GF-D8 (cell line): ENCODE measurements at regions not wholly inside any gene's neighbourhood (a gene's known extent, or its start where the extent isn't known, plus 50 kb on each side); places are given as distances from the start of the nearest gene placed in this dataset.
"Not testable (repeated sequence)": the region's sequence is repeated elsewhere in the genome, so short reads cannot be mapped to it uniquely, and the experiment has no call there.

Experiments
- DNase-seq: peaks from one replicate; lab custom pipeline; 2025; lab: John Stamatoyannopoulos, UW

DNA sequence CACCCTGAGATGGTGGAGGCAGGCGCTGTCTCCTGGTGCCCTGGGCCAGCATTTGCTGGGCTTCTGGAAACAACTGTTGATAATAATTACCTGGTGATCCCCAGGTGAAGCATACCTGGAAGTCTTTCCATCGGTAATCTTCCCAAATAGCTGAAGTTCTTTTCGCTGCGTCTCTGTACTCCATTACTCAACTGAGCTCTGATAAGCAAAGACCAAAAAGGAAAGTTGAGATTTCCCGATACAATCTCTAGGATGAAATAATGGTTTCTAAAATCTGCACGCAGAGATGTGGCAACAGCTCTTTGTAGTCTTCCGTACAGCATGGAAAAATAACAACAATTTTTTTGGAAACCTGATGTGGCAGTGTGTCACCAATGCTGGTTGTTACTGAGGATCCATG, 226.5 kb downstream of the GATA3 start:
- no peak for DNase-seq

- no peak for DNase-seq
These were observed 227.9 kb downstream of the GATA3 start for GRCh38 chr10:8282340-8282739.

GRCh38 chr10:8283166-8283905, 228.8 kb downstream of the GATA3 start:
- DNase-seq, result no peak

- DNase-seq, result no peak
These were observed 229.5 kb downstream of the GATA3 start for GRCh38 chr10:8283986-8284385.

DNA sequence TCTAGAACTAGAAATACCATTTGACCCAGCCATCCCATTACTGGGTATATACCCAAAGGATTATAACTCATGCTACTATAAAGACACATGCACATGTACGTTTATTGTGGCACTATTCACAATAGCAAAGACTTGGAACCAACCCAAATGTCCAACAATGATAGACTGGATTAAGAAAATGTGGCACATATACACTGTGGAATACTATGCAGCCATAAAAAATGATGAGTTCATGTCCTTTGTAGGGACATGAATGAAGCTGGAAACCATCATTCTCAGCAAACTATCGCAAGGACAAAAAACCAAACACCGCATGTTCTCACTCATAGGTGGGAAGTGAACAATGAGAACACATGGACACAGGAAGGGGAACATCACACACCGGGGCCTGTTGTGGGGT, 231.5 kb downstream of the GATA3 start:
- not testable (repeated sequence) for DNase-seq

- no peak for DNase-seq
These were observed 234.1 kb downstream of the GATA3 start for GRCh38 chr10:8288600-8288999.

DNA sequence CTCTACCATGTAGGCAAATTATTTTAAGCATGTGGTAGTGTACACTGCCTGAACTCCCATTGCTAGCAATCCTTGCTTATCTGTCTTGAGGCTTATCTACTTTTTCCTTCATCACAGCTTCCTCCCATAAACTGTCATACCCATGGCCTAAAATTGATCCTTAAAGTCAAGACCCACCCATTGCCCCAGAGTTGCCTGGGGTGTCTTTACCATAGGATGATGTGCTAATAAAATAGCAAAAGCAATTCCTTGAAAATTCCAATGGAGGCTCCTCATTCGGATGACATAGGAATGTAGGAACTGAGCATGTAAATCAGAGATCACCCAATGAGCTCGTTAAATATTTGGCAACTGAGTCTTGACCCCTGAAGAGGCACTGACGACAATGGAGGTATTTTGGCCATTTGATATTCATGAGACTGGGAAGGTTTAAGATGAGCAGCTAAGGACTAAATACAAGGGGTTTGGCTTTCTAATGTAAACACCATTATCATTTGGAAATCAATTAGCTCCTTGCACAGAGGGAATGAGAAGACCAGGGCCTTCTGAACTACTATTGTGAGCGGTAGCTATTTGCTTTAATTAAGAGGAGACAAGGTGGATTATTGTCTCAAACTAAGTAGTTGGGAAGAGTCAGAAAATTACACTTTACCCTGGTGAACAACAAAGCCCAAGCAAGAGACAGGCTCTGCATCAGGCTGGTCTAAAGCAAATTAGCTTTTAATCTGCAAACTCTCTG, 234.9 kb downstream of the GATA3 start:
- no peak for DNase-seq

DNA sequence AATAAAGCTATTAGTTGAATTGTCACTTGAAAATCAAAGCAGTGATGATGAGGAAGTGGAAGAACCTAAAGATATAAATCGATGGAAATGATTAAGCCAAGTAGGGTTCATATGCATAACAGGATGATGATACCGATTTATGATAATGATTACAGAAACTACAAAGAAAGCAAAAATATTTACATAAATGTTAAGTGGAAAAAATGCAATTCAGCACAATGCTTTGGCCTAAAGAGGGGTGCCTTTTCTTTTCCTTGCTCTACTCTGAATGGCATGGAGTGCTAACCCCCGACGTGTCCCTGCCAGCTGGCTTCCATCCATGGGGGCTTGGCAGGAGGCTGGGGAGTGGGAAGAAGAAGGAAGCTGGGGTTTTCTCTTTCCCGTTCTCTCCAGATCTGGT, 240.3 kb downstream of the GATA3 start:
- DNase-seq, result no peak

GRCh38 chr10:8295311-8295710, 240.8 kb downstream of the GATA3 start:
- no peak for DNase-seq

GRCh38 chr10:8296090-8296733, 241.7 kb downstream of the GATA3 start:
- DNase-seq, result no peak

DNA sequence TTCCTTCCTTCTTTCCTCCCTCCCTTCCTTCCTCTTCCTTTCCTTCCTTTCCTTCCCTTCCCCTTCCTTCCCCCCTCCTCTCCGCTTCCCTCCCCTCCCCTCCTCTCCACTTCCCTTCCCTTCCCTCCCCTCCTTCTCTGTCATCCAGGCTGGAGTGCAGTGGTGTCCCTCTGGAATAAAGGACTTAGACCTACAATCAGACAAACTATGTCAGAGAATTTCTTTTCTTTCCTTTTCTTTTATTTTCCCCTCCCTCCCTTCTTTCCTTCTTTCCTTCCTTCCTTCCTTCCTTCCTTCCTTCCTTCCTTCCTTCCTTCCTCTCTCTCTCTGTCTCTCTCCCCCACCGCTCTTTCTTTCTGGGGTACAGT, 242.2 kb downstream of the GATA3 start:
- DNase-seq, result no peak

GRCh38 chr10:8297107-8297506, 242.6 kb downstream of the GATA3 start:
- DNase-seq, result no peak

DNA sequence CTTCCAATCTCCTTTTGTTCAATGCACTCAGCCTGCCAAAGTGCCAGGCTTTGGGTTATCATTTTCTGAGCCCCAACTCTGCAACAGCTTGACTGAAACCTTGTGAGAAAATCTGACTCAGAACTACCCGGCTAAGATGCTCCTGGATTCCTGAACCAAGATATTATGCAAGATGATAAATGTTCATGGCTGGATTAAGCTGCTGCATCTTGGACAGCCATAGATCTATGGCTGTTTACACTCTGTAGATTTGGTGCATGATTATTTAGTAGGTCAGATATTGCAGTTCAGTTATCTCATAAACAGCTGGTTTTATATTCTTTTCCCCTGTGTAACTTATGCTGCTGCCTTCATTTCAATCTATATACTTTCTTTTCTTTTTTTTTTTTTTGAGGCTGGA, 243.5 kb downstream of the GATA3 start:
- DNase-seq, result no peak

GRCh38 chr10:8298896-8299570, 244.5 kb downstream of the GATA3 start:
- no peak for DNase-seq

DNA sequence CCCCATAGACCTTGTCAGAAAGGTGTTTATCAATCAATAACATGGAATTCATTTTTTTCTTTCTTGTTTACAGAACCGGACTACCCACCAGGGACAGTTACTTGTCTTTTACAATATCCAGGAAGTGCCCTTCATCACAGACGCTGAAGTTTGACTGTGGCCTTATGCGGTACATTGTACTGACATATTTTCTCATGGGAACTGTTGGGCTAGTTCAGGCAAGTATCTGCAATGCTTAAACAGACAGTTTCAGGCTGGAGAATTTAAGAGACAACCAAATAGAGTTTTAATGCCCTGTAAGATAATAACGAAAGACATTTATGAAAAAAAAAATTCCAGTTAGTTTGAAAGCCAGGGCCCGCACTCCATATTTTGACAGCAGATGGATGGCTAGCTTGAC, 246.4 kb downstream of the GATA3 start:
- DNase-seq, result no peak

DNA sequence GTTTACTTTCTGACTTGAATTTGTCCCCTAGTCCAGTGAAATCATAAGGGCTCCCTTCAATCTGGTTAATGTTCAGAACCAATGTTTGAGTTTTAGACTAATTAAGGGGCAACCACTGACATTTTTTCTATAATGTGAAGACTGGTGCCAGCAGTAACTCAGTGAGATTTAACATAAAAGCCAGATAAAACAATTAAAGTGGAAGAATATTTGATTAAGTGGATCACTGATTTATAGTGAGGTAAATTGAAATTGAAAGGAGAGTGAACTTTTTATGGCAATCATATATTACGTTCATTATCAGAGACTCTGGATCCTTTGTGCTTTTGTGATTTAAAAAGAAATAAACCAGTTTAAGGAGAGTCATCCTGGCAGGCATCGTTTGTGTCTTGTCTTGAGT, 246.8 kb downstream of the GATA3 start:
- no peak for DNase-seq

DNA sequence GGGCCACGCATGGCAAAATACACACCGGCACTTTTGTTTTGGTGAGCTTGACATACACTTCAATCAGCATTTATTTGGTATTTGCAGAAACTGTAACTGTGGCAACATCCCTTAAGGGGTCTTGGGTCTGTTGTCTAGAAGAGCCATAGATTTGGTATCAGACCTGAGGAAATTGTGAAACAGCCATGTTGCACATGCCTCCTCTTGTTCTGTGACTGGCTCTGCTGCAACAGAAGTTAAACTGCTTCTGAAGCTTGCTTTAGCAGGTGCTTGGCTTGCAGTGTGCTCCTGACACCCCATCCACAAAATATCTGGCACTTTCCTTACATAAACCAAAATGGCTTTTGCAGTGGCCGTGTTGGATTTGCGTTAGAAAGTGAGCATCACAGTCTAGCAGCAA, 247.3 kb downstream of the GATA3 start:
- DNase-seq, result no peak

DNA sequence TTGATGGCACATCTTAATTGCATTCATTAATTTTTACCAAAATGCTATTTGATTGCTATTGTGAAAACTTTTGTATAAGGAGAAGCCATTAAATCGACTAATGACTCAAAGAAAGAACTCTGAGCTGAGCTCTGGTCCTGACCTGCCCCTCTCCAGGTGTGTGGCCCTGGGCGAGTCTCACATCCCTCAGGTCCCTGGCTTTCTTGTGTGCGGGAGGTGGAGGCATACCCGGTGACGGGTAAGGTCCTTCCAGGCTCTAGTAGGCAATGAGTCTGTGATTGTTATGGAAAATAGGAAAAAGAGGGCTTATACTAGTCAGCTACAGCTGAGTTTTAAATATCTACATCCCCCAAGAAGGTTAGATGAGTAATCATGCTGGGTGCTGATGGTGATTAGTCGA, 248.1 kb downstream of the GATA3 start:
- DNase-seq, result no peak

DNA sequence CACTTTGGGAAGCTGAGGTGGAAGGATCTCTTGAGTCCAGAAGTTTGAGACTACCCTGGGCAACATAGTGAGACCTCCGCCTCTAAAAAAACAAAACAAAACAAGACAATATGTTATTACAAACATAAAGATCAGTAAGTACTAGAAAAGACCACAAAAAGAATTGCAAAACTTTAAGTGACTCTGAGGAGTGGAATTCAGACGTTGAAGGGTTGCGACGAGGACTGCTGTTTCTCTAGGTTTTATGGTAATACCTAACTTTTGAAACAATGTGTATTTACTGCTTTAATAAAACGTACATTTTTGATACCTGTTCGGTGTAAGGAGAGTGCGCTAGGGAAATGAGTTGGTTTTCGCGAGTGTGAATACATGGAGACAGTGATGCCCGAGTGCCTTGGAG, 250.4 kb downstream of the GATA3 start:
- DNase-seq, result no peak

DNA sequence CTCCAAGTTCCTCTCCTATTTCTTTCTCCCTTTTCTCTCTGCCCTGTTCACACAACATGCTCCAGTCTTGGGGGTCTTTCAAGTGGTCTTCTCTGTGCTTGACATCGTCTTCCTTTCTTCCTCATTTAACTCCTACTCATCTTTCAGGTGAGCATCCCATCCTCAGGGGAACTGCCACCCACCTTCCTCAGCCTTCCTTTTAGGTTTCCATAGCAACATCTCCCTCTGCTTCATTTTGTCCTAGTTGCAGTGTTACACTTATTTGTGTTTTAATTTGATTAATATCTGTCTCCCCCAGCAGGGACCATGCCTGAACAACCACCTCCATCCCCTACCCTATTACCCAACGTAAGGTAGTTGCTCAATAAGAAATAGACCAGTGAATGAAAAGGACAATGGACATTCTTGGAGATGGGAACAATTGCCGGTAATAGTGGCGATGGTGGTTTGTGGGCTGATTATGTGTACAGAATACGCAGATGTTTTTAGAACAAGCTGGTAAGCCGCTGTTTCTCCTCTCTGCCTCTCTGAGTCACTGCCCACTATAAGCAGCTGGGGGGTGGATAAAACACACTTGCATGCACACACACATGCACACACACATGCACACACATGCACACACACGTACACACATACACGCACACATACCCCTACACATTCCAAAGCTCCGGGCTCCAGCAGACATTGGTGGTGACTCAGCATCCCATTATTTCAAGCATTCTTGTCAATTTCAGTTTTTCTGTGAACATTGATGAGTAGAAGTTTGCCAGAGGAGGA, 251.6 kb downstream of the GATA3 start:
- DNase-seq, result no peak

GRCh38 chr10:8306685-8307364, 252.3 kb downstream of the GATA3 start:
- DNase-seq, result no peak
